Ovary (tissue), 3 donors: ENCODE measurements at regions not wholly inside any gene's neighbourhood (a gene's known extent, or its start where the extent isn't known, plus 50 kb on each side); places are given as distances from the start of the nearest gene placed in this dataset.

Experiments
- EP300 ChIP-seq: sonication (generic); formaldehyde crosslinking; IDR thresholded peaks from one replicate; pipeline ENCODE4 v1.6.1; 2017; ENCODE audit warnings: antibody characterized with exemption
- POLR2A ChIP-seq: fragments of 450-650 bp; IDR thresholded peaks from one replicate; pipeline ENCODE4 v1.6.1; 2017; ENCODE audit warnings: antibody characterized with exemption, mild to moderate bottlenecking, moderate library complexity
- TF ChIP-seq, protein P1 (sequence below), 3 donors: fragments of 450-650 bp in 2 of 3; fragments of 200-600 bp in 1 of 3; IDR thresholded peaks; one replicate each; pipeline versions ENCODE4 v1.5.1 to v1.8.0; 2016 to 2022; ENCODE audit warnings: antibody characterized with exemption in 3 of 3, mild to moderate bottlenecking in 1 of 3
- donor health status: DM: no; HTN: no; CAD: no.

- TF ChIP-seq POLR2A (no peak), EP300 (no peak)
- TF ChIP-seq, protein P1, sequence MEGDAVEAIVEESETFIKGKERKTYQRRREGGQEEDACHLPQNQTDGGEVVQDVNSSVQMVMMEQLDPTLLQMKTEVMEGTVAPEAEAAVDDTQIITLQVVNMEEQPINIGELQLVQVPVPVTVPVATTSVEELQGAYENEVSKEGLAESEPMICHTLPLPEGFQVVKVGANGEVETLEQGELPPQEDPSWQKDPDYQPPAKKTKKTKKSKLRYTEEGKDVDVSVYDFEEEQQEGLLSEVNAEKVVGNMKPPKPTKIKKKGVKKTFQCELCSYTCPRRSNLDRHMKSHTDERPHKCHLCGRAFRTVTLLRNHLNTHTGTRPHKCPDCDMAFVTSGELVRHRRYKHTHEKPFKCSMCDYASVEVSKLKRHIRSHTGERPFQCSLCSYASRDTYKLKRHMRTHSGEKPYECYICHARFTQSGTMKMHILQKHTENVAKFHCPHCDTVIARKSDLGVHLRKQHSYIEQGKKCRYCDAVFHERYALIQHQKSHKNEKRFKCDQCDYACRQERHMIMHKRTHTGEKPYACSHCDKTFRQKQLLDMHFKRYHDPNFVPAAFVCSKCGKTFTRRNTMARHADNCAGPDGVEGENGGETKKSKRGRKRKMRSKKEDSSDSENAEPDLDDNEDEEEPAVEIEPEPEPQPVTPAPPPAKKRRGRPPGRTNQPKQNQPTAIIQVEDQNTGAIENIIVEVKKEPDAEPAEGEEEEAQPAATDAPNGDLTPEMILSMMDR (IDR thresholded peaks at IDR 0.05) = no peak
Observed at GRCh38 chr6:97689078-97689754, 406.2 kb upstream of the MMS22L start.
